HEK293T (cell line): ENCODE measurements at regions not wholly inside any gene's neighbourhood (a gene's known extent, or its start where the extent isn't known, plus 50 kb on each side); places are given as distances from the start of the nearest gene placed in this dataset.

Experiments used
- BHLHE40 ChIP-seq: fragments of 450-650 bp; IDR thresholded peaks from 2 replicates; pipeline ENCODE4 v1.6.1; 2016; ENCODE audit warnings: mild to moderate bottlenecking, moderate library complexity, borderline replicate concordance
- CTBP1 ChIP-seq: fragments of 450-650 bp; IDR thresholded peaks from 2 replicates; pipeline ENCODE4 v1.6.1; 2016; ENCODE audit warnings: borderline replicate concordance
- ELF4 ChIP-seq: fragments of 450-650 bp; IDR thresholded peaks from 2 replicates; pipeline ENCODE4 v1.6.1; 2017; ENCODE audit warnings: antibody characterized with exemption
- FOXM1 ChIP-seq: fragments of 450-650 bp; IDR thresholded peaks from 2 replicates; pipeline ENCODE4 v1.6.1; 2017; ENCODE audit warnings: mild to moderate bottlenecking, borderline replicate concordance
- NFRKB ChIP-seq: fragments of 450-650 bp; IDR thresholded peaks from 2 replicates; pipeline ENCODE4 v1.6.1; 2016; ENCODE audit warnings: mild to moderate bottlenecking, moderate library complexity
- PKNOX1 ChIP-seq: fragments of 450-650 bp; IDR thresholded peaks from 2 replicates; pipeline ENCODE4 v1.6.1; 2016
- SP1 ChIP-seq: fragments of 450-650 bp; IDR thresholded peaks from 2 replicates; pipeline ENCODE4 v1.6.1; 2017
- SUZ12 ChIP-seq: fragments of 450-650 bp; IDR thresholded peaks from 2 replicates; pipeline ENCODE4 v1.6.1; 2016; ENCODE audit warnings: mild to moderate bottlenecking
- TARDBP ChIP-seq: fragments of 450-650 bp; IDR thresholded peaks from 2 replicates; pipeline ENCODE4 v1.6.1; 2016
- ZNF384 ChIP-seq: fragments of 450-650 bp; IDR thresholded peaks from 2 replicates; pipeline ENCODE4 v1.6.1; 2016

GRCh38 chr3:180275176-180275575, 238.4 kb upstream of the PEX5L start:
- TF ChIP-seq SP1 (no peak), ZNF384 (no peak), CTBP1 (no peak), SUZ12 (no peak), ELF4 (no peak), FOXM1 (no peak), BHLHE40 (no peak), TARDBP (no peak), PKNOX1 (no peak), NFRKB (no peak)
